GM23248 (cell line): ENCODE measurements at regions not wholly inside any gene's neighbourhood (a gene's known extent, or its start where the extent isn't known, plus 50 kb on each side); places are given as distances from the start of the nearest gene placed in this dataset.

Experiments
- EZH2 ChIP-seq: fragments of 200-600 bp; sonication (generic); IDR thresholded peaks from 2 replicates; pipeline ENCODE4 v1.6.1; 2018; ENCODE audit warnings: antibody characterized with exemption, mild to moderate bottlenecking; ENCODE audit not compliant: insufficient read depth, poor library complexity, severe bottlenecking
- EZH2phosphoT487 ChIP-seq: fragments of 200-600 bp; sonication (generic); IDR thresholded peaks from 2 replicates; pipeline ENCODE4 v1.6.1; 2018; ENCODE audit warnings: antibody characterized with exemption, moderate library complexity, mild to moderate bottlenecking, low read depth; ENCODE audit not compliant: insufficient read depth

- no peak for TF ChIP-seq EZH2
- no peak for TF ChIP-seq EZH2phosphoT487
These were observed 234.3 kb downstream of the DACT1 start for GRCh38 chr14:58872061-58872460.
